ENCODE measurements at regions not wholly inside any gene's neighbourhood (a gene's known extent, or its start where the extent isn't known, plus 50 kb on each side); places are given as distances from the start of the nearest gene placed in this dataset.

DNA sequence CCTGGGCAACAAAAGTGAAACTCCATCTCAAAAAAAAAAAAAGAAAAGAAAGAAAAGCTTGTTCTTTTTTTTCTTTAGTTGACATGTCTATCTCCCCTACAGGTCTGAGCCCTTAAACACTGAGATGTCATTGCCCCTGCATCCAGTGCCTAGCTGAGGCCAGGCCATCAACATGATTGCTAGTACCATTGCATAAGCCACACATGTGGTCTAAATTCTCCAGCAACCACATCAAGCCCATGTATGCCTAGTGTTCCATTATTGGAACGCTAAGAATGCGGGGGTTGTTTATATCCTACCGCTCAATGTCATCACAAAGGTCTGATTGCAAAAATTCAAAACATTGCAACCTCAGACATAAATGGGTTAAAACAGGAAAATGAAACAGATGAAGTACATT, 62.7 kb downstream of the NPTX2 start:
- intact Hi-C loops (cut with DNase I, micrococcal nuclease): no loop called here
- DNase-seq: no peak
- ATAC-seq: no peak

GRCh38 chr7:98681511-98681910, 64.4 kb downstream of the NPTX2 start:
- intact Hi-C loops (cut with DNase I, micrococcal nuclease): no loop called here
- DNase-seq (no peak), ATAC-seq (no peak)

GRCh38 chr7:98681951-98682350, 64.9 kb downstream of the NPTX2 start:
- DNase-seq (no peak), ATAC-seq (no peak)
- intact Hi-C loops (cut with DNase I, micrococcal nuclease): no loop called here

DNA sequence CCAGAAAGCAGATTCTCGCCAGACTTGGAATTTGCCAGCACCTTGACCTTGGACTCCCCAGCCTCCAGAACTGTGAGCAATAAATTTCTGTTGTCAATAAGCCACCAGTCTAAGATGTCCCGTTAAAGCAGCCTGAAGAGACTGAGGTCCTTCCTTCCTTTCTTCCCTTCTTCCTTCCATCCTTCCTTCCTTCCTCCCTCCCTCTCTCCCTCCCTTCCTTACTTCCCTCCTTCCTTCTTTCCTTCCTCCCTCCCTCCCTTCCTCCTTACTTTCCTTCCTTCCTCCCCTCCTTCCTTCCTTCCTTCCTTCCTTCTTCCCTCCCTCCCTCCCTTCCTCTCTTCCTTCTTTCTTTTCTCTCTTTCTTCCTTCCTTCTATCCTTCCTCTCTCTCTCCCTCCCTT, 66.4 kb downstream of the NPTX2 start:
- ATAC-seq (no peak), DNase-seq (no peak)
- intact Hi-C loops (cut with DNase I, micrococcal nuclease): no loop called here

GRCh38 chr7:98685541-98685940, 68.5 kb downstream of the NPTX2 start:
- intact Hi-C loops (cut with DNase I, micrococcal nuclease): no loop called here
- DNase-seq (no peak), ATAC-seq (no peak)

DNA sequence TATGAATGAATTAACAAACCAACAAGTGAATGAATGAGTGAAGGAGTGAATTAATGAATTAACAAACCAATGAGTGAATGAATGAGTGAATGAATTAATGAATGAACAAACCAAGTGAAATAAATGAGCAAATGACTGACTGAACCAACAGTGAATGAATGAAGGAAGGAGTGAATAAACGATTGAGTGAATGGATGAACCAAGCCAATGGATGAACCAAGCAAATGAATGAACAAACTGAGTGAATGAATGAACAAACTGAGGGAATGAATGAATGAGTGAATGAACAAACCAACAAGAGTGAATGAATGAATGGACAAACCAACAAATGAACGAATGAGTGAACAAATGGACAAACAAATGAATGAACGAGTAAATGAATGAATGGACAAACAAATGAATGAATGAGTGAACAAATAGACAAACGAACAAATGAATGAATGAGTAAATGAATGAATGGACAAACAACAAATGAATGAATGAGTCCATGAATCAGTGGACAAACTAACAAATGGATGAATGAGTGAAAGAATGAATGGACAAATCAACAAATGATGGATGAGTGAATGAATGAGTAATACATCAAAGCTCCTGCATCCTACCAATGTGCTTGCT, 69.5 kb downstream of the NPTX2 start:
- intact Hi-C loops (cut with DNase I, micrococcal nuclease): no loop called here
- DNase-seq (no peak), ATAC-seq (no peak)

DNA sequence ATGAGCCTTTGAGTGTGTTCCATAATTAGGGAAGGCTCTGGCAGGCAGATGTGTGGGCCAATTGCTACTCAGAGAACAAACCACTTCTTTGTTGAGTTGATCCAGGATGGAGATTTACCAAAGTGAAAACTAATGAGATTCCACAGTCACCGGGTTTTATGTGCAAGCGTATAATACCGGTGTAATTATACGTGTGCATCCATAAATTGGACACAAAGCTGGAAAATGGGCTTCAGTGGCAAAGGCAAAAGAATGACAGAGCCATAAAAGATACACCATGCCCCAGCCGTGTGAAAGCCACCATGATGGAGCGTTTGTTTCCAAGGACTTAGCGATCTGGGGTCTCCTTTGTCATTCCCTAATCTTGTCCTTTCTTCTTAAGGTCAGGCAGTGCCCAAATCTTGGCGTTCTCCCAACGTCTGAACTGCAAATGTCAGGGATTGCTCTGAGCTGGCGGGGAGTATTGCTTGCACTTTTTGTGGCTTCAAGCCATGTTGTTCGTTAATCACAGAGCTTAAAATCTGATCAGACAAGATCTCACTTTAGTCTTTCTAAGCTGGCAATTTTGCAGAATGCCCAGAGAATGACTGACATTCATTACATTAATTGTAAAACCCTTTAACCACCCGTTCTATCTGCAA, 70.1 kb downstream of the NPTX2 start:
- DNase-seq (no peak), ATAC-seq (no peak)
- intact Hi-C loops (cut with DNase I, micrococcal nuclease): no loop called here

DNA sequence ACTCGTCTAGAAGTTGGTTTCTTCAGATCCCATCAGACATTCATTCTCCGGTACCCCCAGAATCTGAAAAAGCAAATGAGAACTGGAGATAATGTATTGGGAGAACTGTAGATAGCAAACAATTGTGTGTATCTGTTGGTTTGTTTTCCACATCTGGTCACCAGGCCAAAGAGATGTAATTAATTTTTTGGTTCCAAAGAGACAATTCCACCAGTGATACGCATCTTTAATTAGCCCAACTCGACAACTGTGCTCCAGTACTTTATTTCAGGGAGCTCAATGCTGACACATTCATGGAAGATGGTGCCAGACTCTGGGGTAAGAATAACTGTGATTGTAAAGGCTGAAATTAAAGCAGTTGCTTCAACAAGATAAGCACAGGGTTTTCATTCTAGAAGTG, 74.5 kb downstream of the NPTX2 start:
- ATAC-seq (no peak), DNase-seq (no peak)
- intact Hi-C loops (cut with DNase I, micrococcal nuclease): no loop called here

DNA sequence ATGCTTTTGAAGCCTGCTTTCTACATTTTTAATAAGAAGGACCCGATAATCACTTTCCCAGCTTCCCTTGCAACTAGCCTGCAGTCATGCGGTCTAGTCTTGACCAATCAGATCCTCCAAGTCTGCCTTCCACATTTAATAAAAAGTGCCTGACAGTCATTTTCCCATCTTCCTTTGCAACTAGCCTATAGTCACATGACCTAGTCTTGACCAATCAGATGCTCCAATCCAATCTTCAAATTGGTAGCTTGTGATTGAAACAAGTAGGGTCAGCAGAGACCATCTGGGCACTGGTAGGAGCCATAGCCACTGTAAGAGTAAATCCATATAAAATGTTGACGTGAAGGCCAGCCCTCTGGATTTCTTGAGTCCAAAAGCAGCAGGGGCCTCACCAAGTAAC, 80.0 kb downstream of the NPTX2 start:
- no peak for ATAC-seq
- intact Hi-C loops (cut with DNase I, micrococcal nuclease): no loop called here

DNA sequence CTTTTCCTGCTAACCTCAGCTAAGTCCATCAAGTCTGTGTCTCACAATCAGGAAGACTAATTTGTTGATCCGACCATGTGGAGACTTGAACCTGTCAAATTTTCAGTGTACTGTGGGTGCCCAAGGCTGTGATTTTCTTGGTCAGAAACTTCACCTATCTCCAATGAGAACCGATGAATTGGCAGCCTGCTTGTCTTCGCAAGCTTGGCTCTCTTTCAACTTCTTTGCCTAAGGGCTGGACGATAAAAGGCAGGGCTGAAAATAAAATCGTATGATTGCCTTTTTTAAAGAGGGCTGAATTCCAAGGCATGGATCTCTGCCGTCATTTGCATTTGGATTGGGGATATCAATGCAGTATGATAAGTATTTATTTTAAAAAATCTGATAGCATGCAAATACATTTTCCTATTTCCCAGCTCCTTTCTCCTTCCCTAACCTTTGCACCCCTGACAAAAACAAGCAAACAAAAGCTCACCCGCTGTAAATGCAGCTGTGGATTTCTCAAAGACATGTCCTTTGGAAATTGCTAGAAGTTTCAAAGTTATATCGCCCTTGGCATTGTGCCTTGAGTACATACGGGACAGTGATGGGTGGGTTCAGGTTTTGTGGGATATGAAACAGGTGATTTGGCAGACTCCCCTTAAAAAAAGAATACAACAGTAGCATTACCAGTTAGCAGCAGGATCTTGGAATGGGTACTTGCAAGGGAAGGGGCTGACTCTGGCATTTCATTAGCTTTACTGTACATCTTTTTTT, 80.6 kb downstream of the NPTX2 start:
- intact Hi-C loops (cut with DNase I, micrococcal nuclease): no loop called here
- ATAC-seq (no peak), DNase-seq (no peak)

More for the DNA sequence above, 80.0 kb downstream of the NPTX2 start:
- no peak for DNase-seq

DNA sequence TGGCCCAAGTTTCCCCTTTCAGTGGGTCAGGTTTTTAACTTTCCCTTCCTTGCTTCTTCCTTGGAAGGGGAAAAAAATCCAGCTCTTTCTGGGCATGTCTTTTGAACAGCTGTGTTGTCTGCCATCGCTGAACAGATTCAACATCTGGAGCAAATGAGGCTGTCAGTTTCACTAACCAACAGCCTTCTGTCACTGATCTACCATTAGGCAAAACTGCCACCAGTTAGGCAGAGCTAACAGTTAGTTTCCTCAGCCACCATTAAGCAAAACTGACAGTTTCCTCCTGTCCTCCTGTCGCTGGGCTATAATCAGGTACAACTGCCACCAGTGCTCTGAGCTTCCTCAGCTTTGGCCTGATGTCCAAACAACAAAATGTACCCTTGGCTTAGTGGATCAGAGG, 81.9 kb downstream of the NPTX2 start:
- intact Hi-C loops (cut with DNase I, micrococcal nuclease): no loop called here
- no peak for ATAC-seq
- no peak for DNase-seq

- no peak for ATAC-seq
- DNase-seq: no peak
- intact Hi-C loops (cut with DNase I, micrococcal nuclease): no loop called here
Observed at GRCh38 chr7:98700533-98700932, 83.4 kb downstream of the NPTX2 start.

GRCh38 chr7:98701372-98701771, 84.3 kb downstream of the NPTX2 start:
- ATAC-seq (no peak), DNase-seq (no peak)
- intact Hi-C loops (cut with DNase I, micrococcal nuclease): no loop called here

DNA sequence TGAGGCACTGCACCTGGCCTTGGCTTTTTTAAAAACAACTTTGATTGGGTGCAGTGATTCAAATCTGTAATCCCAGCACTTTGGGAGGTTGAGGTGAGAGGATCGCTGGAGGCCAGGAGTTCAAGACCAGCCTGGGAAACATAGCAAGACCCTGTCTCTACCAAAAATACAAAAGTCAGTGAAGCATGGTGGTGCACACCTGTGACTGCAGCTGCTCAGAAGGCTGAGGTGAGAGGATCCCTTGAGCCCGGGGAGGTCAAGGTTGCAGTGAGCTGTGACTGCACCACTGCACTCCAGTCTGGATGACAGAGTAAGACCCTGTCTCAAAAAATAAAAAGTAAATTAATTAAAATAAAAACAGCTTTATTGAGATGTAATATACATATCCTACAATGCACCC, 84.9 kb downstream of the NPTX2 start:
- DNase-seq: no peak
- intact Hi-C loops (cut with DNase I, micrococcal nuclease): no loop called here
- ATAC-seq: no peak

DNA sequence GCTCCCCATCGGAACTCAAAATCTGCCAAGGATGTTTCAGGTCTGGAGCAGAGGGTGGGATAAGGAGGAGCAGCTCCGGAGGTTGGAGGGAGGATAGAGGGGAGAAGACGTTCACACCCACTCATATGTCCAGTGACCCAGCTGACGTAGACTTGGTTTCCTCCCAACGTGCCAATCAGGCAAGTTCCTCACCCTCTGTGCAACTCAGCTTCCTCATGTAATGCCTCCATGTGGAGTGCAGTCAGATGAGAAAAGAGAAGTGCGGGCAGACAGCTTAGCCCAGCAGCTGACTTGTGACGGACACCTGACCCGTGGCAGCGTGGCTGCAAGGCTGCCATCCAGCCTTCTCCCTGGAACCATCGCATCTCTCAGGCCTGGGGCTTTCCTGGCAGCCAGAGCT, 86.8 kb downstream of the NPTX2 start:
- intact Hi-C loops (cut with DNase I, micrococcal nuclease): no loop called here
- DNase-seq (no peak), ATAC-seq (no peak)

DNA sequence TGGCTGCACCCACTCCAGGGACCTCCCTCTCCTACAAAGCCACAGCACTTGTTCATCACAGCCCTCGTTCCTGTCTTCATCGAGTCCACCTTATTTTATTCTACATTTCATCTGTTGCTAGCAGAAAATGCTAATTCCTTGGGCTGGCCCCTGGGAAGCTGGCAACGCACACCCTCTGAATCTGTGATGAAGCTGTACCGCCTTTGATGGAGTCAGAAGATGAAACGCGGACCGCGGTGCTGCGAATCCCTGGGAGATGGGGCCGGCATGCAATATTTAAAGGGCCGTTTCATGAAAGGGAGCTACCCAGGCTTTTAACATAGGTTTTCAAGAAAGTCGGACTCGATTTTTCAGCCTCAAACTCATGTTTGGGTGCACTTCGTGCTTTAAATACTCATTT, 88.5 kb downstream of the NPTX2 start:
- intact Hi-C loops (cut with DNase I, micrococcal nuclease): loop anchor here in 1 of 2 donors (5.0 kb wide), 1 partner anchor 193 kb away; no protein-coding TSS in a partner anchor

GRCh38 chr7:98707076-98707475, 90.0 kb downstream of the NPTX2 start:
- intact Hi-C loops (cut with DNase I, micrococcal nuclease): loop anchor here in 1 of 2 donors (5.0 kb wide), 1 partner anchor 195 kb away; no protein-coding TSS in a partner anchor
- no peak for DNase-seq
- no peak for ATAC-seq

More for the DNA sequence above, 88.5 kb downstream of the NPTX2 start:
- DNase-seq: no peak
- no peak for ATAC-seq

GRCh38 chr7:98711945-98712344, 94.9 kb downstream of the NPTX2 start:
- ATAC-seq: no peak
- intact Hi-C loops (cut with DNase I, micrococcal nuclease): loop anchor here in 1 of 2 donors (10.0 kb wide), 1 partner anchor 473 kb away; no protein-coding TSS in a partner anchor

GRCh38 chr7:98713165-98713810, 96.2 kb downstream of the NPTX2 start:
- ATAC-seq (no peak), DNase-seq (no peak)
- intact Hi-C loops (cut with DNase I, micrococcal nuclease): loop anchor here in 1 of 2 donors (10.0 kb wide), 1 partner anchor 472 kb away; no protein-coding TSS in a partner anchor

More at GRCh38 chr7:98711945-98712344, 94.9 kb downstream of the NPTX2 start:
- DNase-seq: no peak

Measured in left colon (tissue), 2 donors.